Vagina (tissue), 2 donors: ENCODE measurements at regions not wholly inside any gene's neighbourhood (a gene's known extent, or its start where the extent isn't known, plus 50 kb on each side); places are given as distances from the start of the nearest gene placed in this dataset.

ENCODE experiments used
- CTCF ChIP-seq, 3 experiments: fragments of 450-650 bp in 2 of 3; fragments of 200-600 bp in 1 of 3; sonication (generic) in 1 of 3; IDR thresholded peaks; one replicate each; pipeline ENCODE4 v1.5.1; 2017 to 2019; ENCODE audit warnings: antibody characterized with exemption in 3 of 3, mild to moderate bottlenecking in 2 of 3, moderate library complexity in 2 of 3
- POLR2A ChIP-seq, 2 donors: fragments of 450-650 bp; IDR thresholded peaks; one replicate each; pipeline ENCODE4 v1.6.1; 2017; ENCODE audit warnings: antibody characterized with exemption in 2 of 2, mild to moderate bottlenecking in 2 of 2, moderate library complexity in 2 of 2

DNA sequence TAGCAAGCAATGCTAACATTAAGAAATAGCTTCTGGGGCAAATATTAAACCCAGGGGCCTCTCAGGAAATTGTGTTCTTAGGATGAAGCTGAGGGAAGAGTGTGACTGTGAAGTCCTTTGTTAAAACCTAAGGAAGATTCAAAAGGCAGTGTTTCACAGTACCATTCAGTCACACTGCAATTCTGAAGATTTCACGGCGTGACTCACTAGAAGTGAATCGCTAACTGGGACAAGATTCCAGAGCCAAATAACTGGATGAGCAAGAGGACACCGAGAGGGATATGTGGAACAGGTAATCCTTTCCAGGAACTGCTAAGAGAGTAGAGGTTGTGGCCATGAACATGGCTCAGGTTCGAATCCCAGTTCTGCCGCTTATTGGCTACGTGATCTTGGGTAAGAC, 61.8 kb upstream of the SMAD3 start:
- no peak for TF ChIP-seq POLR2A (IDR thresholded peaks at IDR 0.05)
- TF ChIP-seq CTCF (IDR thresholded peaks at IDR 0.05) = no peak
